Myocyte (in vitro differentiated cells): ENCODE measurements at regions not wholly inside any gene's neighbourhood (a gene's known extent, or its start where the extent isn't known, plus 50 kb on each side); places are given as distances from the start of the nearest gene placed in this dataset.
"Not testable (repeated sequence)": the region's sequence is repeated elsewhere in the genome, so short reads cannot be mapped to it uniquely, and the experiment has no call there.

Source experiments
- DNase-seq: peaks from one replicate; pipeline ENCODE4 v3.0.0-alpha.2; 2012; ENCODE audit warnings: low read depth

DNA sequence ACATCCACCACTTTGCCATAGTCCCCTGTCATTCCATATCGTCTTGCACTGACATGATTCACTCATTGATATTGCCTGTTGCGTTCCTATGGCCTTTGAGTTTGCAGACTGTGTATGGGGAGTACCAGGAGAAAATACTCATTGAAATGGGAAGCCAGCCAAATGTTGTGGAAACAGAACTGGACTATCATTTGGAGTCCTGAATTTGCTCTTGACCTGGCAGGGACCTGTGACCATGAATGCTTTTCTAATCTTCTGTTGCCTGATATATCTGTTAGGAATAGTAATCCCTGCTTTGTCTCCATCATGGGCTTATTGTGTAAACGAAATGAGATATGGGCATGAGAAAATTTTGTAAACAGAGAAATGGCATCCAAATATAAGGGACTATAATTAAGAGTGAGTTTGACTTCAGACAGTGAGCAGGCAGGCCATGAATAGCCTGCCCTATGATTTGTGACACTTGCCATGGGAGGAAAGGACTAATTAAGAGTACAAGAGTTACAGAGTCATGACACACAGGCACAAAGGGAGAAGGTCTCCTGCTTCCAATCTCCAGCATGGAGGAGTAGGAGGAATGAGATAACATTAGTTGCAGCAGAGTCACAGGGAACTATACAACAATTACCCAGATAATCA, 572.9 kb upstream of the SGCD start:
- no peak for DNase-seq

DNA sequence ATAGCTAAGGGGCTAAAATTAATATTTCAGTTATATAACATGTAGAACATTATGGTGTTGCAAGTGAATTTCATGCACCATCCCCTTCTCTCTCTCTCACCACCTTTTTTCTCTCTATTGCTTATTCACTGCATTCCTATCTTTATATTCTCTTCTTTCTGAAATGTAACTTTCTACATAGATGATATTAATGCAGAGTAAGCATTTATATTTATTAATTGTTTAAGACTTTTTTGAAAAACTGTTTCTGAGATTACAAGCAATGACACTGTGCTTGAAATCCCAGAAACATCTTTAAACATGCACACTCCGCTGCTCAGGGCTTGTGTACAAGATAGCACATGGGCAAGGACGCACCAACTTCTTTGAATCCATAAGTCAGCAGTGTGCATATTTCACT, 567.7 kb upstream of the SGCD start:
- DNase-seq = no peak

DNA sequence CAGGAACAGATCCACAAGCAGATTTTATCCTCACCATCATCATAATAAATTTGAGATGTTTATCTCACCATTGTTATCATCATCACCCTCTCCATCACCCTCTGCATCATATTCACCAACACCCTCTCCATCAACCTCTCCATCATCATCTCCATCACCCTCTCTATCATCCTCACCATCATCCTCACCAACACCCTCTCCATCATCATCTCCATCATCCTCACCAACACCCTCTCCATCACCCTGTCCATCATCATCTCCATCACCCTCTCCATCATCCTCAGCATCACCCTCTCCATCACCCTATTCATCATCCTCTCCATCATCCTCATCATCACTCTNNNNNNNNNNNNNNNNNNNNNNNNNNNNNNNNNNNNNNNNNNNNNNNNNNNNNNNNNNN, 567.0 kb upstream of the SGCD start:
- DNase-seq = no peak

DNA sequence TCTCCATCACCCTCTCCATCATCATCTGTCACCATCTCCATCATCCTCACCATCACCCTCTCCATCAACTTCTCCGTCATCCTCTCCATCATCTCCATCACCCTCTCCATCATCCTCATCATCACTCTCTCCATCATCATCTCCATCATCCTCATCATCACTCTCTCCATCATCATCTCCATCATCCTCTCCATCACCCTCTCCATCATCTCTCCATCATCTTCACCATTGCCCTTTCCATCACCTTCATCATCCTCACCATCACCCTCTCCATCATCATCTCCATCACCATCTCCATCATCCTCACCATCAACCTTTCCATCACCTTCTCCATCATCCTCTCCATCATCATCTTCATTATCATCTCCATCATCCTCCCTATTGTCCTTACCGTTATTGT, 565.5 kb upstream of the SGCD start:
- DNase-seq = no peak

DNA sequence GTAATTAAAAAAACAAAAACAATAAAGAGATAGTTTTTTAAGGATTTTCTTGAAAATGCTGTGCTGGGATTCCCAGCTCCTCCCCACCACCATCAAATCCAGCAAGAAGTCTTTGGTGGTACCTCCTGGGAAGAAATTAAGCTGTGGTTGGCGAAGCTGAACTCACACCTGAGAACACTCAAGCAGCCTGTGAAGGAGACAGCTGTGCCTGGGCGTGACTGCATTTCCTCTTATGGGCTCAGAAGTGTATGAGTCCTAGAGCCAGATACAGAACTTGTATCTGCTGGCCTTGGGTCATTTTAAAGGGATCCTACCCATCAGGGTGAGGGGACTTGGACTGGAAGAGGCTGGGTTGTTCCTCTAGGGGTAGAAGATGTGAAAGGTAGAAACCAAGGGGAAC, 561.2 kb upstream of the SGCD start:
- DNase-seq = no peak

DNA sequence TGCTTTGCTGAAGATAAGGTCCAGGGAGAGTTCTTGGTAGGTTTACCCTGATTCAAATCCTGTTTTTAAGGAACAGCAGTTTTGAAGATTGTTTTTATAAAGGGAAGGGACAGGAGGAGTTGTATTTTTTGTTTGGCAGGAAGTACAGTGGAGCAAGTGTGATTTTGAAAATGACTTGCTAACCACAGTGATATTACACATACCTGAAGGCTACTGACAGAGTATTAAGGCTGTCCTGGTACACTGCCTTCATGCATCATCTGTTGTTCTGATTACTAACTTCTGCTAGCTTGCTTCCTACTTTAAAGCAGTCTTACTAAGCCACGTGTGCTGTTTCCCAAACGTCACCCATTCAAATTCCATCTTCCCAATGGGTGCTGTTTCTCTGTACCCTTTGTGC, 559.5 kb upstream of the SGCD start:
- no peak for DNase-seq

DNA sequence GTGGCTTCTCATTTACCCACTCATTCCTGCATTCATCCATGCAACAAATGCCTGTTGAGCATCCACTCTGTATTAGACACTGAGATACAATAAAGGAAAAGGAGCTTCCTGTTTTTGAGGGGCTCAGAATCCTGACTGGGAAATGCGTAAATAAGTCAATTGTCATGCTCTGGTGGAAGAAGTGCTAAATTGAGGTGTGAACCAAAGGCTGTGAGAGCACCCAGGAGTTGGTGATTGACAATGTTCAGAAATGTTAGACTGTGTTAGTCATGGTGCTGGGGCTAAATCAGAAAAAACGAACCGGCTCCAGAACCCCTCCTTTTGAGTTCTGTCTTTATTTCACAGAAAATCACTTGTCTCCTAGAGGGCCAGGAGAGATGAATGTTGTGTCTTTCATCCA, 558.6 kb upstream of the SGCD start:
- DNase-seq = no peak

DNA sequence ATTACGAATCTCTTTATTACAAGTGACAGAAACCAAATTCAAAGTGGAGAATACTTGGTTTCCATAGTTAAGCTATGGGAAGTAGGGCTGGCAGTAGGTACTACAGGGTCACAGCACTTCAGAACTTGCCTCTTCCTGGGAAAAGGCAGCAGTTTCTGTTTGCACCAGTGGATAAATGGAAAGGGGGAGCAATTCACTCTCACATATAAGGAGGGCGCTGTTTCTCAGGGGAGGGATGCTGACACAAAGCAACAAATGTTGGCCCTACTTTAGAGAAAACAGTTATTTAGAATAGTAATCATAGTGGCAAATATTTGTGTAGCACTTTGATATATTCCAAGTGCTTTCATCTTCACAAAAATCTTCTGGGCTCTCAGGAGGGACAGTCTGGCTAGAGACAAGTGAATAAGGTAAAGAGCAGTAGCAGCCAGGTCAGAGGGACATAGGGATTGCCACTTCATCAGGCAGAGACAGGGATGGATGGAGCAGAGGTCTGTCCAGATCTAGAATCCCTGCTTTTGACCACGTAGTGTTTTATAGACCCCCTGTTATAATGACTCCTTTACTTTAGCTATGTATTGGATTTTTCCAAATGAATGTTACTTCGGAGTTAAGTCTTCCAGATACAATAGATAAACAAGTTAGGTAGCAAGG, 554.8 kb upstream of the SGCD start:
- no peak for DNase-seq

DNA sequence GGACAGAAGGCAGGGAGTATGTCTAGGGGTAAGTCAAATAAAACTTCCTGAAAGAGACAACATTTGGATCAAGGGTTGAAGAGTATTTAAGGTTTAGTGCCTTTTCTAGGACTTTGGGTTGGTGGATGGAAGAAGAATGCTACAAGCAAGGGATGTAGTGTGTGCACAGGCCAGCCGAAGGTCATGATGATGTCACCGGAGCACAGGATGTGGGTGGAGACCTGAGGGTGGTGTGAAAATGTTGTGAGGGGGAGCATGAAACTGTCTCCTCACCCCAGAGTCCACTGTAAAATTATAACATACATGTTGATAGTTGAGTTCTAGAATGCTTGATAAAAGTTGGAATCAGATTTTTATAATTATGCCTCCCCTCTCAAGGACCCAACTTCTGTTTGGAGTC, 553.3 kb upstream of the SGCD start:
- no peak for DNase-seq

DNA sequence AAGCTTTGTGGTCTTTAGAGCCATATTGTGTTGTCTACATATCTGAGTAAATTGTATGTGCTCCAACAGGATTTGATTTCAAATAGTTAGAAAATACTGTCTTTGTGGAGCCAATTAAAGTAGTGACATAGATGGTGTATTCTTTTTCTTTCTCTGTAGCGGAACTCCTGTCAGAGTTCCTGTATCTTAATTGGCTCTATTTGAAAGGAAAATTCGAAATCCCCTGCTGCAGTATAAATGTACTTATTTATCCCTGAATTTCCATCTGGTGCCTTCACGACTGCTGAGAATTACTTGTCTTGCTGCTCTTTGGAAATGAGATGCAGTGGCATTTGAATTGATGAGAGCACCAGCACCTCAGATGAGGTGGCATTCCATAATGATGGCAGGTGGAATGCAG, 546.7 kb upstream of the SGCD start:
- DNase-seq = no peak

DNA sequence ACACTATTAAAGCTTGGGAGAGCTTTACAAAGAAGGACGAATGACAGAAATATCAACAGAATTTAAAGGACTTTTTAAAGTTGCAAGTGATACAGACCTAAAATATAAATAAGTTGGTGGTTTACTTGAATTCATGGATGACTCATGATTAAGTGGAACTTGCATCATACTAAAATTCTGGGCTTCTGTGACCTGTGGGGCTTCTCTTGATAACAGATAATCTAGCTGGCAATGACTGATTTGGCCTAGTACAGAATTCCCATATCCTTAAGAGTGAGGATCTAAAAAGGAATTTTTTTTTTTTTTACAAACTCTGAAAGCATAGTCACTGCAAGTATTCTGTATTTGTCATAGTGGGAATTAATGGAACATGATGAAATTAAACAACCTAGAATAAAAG, 543.7 kb upstream of the SGCD start:
- no peak for DNase-seq

DNA sequence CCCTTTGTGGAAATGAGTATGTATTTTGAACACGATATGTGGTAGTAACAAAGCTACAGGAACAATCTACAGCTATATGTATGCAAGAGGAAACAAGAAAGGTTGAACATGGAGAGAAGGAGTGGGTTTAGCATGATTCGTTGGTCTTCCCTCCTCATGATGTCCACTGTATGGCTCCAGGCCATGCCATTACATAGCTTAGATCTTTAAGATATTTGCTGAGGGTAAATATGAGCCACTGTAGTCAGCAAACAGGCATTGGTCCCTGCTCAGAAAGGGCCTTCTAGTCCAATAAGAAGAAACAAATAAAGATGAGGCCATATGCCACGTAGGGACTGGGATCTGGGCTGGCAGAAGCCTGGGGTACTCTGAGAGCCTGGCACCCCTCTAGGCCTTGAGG, 543.2 kb upstream of the SGCD start:
- no peak for DNase-seq

DNA sequence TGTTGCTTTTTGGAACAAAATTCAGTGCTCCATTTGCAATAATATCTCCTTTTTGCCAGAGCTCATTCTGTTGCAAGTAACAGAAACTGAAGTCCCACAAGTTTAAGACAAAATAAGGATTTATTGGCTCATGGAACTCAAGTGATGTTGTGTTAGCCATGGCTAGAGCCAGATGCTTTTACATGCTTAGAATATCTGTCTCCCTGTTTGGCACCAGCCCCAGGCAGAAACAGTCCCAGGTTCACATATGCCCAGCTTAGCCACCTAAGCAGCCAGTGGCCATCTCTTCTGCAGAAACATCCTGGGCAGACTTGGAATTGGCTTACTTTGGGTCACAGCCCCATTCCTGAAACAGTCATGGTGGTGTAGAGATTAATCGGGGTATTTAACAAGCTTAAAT, 540.9 kb upstream of the SGCD start:
- no peak for DNase-seq

DNA sequence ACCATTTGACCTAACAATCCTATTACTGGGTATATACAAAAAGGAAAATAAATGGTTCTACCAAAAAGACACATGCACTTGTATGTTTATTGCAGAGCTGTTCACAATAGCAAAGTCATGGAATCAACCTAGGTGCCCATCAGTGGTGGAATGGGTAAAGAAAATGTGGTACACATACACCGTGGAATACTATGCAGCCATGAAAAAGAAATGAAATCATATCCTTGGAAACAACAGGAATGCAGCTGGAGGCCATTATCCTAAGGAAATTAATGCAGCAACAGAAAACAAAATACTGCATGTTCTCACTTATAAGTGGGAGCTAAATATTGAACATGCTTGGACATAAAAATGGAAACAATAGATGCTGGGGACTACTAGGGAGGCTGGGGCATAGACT, 534.1 kb upstream of the SGCD start:
- no peak for DNase-seq

DNA sequence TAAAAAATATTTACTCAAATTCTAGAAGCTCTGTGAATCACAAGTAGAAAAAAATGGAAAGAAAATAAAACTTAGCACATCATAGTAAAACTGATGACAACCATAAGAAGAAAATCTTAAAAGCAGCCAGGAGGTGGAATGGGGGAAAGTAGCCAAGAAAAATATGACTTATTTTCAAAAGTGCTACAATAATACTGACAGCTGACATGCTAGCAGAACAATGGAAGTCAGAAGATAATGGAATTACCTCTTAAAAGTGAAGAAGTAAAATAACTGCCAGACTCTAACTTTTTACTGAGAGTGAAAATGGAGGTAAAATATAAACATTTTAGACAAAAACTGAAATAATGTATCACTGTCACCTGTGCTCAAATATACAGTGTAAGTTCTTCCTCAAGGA, 532.2 kb upstream of the SGCD start:
- DNase-seq = peak; percentile 0

DNA sequence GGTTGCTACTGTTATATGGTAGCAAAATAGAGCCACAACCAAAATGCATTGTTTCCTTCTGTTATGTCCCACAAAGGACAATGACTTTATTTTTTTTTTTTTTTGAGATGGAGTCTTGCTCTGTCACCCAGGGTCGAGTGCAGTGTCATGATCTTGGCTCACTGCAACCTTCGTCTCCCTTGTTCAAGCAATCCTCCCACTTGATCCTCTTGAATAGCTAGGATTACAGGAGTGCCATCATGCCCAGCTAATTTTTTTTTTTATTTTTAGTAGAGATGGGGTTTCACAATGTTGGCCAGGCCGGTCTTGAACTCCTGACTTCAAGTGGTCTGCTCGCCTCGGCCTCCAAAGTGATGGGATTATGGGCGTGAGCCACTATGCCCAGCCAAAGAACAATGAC, 527.7 kb upstream of the SGCD start:
- DNase-seq = no peak

DNA sequence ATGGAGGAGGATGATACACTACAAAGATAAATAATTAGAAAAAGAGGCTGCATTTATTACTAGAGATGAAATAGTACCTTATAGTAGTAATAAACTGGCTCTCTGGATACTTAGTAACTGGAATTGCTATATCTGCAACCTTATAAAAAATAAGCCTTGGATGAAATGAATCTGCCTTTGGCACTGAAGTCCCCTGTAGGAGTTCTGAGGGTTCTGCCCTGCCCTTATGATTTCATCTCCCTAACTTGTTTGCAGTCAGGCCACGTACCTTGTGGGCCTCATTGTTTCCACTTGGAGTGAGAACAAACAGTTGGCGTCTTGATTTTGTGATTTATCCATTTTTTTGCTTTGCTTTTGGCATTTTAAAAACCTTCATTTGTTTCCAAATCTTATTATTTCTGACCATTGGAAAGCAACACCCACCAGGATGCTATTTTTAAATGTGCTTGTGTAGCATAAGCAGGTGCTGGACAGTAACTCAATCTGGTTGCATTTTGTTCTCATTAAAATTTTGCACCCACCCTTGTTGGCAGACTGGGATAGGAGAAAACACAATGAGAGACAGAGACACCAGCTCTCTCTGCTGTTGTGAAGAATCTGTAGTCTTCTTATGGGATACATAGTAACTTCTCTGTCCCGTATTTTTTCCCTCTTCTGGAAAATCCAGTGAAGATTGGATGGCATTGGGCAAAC, 518.9 kb upstream of the SGCD start:
- no peak for DNase-seq

DNA sequence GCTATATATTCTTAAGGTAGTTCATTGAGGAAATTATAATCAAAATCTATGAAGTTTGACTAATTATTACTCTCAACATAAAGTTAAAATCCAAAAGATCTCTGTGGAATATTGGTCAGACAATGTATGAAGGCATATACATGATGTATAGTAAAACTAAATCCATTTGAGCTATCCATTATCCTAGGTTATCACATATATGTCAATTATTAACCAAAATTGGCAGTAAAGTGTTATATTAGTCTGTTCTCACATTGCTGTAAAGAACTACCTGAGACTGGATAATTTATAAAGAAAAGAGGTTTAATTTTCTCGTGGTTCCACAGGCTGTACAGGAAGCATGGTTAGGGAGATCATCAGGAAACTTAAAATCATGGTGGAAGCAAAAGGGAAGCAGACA, 511.7 kb upstream of the SGCD start:
- no peak for DNase-seq

DNA sequence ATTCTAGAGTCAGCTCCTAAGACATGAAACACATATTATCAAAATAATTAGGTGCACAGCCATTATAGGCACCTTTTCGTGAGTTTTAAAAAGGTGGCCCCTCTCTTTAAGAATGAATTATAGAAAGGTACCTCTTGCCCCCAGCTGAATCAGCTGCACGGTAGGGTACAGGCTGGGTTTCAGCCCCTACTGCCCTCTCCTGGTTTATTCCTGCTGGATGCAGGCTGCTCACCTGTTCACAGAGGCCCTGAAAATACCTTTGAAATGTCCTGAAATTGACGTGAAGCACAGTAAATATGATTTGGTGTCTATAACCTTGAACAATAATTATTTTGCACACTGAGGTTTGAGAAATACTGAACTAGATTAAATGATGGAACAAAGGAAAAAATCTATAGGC, 504.8 kb upstream of the SGCD start:
- DNase-seq = no peak

DNA sequence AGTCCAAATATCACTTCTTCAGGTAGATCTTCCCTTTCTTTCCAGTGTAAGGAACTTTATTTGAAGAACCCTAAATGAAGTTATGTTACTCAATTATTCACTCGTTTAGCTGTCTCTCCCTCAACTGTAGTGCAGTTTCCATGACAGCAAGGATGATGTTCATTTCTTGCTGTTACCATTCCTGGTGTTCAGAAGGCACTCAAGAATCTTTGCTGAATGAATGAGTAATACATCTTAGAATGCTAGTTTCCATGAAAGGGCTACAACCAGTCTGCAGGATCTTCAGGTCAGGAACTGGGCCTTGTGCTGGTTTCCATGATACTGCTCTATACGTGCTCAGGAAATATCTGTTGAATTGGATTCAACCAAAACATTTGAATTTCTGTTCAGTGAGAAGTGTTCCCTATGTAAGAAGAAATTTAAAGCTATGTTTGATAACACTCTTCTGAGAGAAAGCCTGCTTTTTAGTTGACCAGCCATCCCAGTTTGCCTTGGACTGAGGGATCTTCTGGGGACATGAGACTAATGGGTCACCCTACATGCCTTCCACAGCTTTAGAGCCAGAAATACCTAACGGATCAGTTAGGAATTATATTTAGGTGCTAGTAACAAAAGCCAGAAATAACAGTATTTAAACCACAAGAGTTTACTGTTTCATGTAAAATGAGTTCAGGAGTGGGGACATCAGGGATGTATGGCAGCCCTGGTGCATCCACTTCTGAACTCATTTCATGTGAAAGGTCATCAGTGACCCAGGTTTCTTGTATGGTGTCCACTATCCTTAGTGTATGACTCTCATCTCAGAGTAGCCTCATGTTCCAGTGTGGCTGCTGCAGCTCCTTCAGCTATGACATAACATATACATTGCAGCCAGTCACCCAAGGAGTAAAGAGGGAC, 500.1 kb upstream of the SGCD start:
- DNase-seq = no peak

DNA sequence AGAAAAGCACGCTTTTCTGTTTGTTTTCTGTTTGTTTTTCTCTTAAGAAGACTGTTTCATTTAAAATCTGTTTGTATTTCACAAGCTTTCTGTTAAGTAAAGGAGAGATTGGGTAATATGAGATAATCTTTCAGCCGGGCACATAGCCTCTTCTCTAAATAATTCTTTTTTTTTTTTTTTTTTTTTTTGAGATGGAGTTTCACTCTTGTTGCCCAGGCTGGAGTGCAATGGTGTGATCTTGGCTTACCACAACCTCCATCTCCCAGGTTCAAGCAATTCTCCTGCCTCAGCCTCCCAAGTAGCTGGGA, 499.5 kb upstream of the SGCD start:
- DNase-seq = not testable (repeated sequence)

DNA sequence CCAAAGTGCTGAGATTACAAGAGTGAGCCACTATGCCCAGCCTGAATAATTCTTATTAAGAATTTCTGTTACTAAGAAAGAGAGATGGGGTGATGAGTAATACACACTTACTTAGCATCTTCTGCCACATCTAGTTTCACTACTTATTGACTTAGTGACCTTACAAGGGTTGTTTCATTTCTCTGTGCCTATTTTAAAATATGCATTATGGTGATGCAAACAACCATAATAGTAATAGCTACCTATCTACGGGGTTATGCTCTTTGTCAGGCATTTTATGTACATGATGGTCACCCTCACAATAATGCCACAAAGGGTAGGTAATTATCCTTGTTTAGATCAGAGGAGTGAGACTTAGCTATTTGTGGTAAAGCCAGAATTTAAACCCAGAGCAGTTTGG, 499.0 kb upstream of the SGCD start:
- no peak for DNase-seq
